Gastroesophageal sphincter (tissue), 4 donors: ENCODE measurements at regions not wholly inside any gene's neighbourhood (a gene's known extent, or its start where the extent isn't known, plus 50 kb on each side); places are given as distances from the start of the nearest gene placed in this dataset.

ENCODE experiments used
- ATAC-seq: fragments of 150-250 bp; one replicate; pipeline ENCODE4 v1.9.1; 2016; ENCODE audit warnings: mild to moderate bottlenecking, moderate library complexity
- H3K27ac ChIP-seq, 4 donors: fragments of 200-600 bp; sonication (generic) in 3 of 4; 1 replicate in 3 of 4; 2 replicates in 1 of 4; pipeline ENCODE4 v1.5.1; 2016 to 2019
- H3K27me3 ChIP-seq: fragments of 200-600 bp; sonication (generic); one replicate; pipeline ENCODE4 v1.5.1; 2019
- H3K36me3 ChIP-seq, 2 donors: fragments of 200-600 bp; sonication (generic); one replicate each; pipeline ENCODE4 v1.5.1; 2019; ENCODE audit warnings: control low read depth in 1 of 2
- H3K4me1 ChIP-seq, 3 donors: fragments of 200-600 bp; sonication (generic); 1 replicate in 2 of 3; 2 replicates in 1 of 3; pipeline ENCODE4 v1.5.1; 2016 to 2019; ENCODE audit warnings: control low read depth in 2 of 3
- H3K4me3 ChIP-seq, 2 donors: fragments of 200-600 bp; sonication (generic); one replicate each; pipeline ENCODE4 v1.5.1; 2019; ENCODE audit warnings: mild to moderate bottlenecking in 1 of 2, moderate library complexity in 1 of 2
- H3K9me3 ChIP-seq, 3 donors: fragments of 200-600 bp; sonication (generic); one replicate each; pipeline ENCODE4 v1.5.1; 2017 to 2019; ENCODE audit warnings: control low read depth in 2 of 3
- CTCF ChIP-seq, 4 experiments: fragments of 200-600 bp in 2 of 4; fragments of 450-650 bp in 2 of 4; sonication (generic) in 1 of 4; IDR thresholded peaks; one replicate each; pipeline ENCODE4 v1.5.1; 2017 to 2019; ENCODE audit warnings: antibody characterized with exemption in 4 of 4, mild to moderate bottlenecking in 2 of 4, moderate library complexity in 2 of 4
- EP300 ChIP-seq: sonication (generic); formaldehyde crosslinking; IDR thresholded peaks from one replicate; pipeline ENCODE4 v1.6.1; 2017; ENCODE audit warnings: antibody characterized with exemption, mild to moderate bottlenecking
- POLR2A ChIP-seq, 2 donors: fragments of 450-650 bp; IDR thresholded peaks; one replicate each; pipeline ENCODE4 v1.6.1; 2017; ENCODE audit warnings: antibody characterized with exemption in 2 of 2, mild to moderate bottlenecking in 2 of 2, moderate library complexity in 1 of 2
- POLR2AphosphoS5 ChIP-seq: sonication (generic); formaldehyde crosslinking; IDR thresholded peaks from one replicate; pipeline ENCODE4 v1.6.1; 2017; ENCODE audit warnings: antibody characterized with exemption
- WGBS, 2 donors: methylation state at CpG; one replicate each; pipeline ENCODE4 v1.1.5; 2018; ENCODE audit warnings: low coverage in 1 of 2; 5-methylcytosine and 5-hydroxymethylcytosine counted together

- H3K27me3 ChIP-seq, result no peaks in the 10 kb centered on the region
- no peak overlapping the region for H3K4me3 ChIP-seq
- no peaks in the 10 kb centered on the region for H3K36me3 ChIP-seq
- TF ChIP-seq POLR2A (IDR thresholded peaks at IDR 0.05) (no peak), CTCF (IDR thresholded peaks at IDR 0.05) (no peak), POLR2AphosphoS5 (no peak)
- H3K9me3 ChIP-seq, result no peaks in the 10 kb centered on the region
- no peak overlapping the region for H3K27ac ChIP-seq
- WGBS, 2 donors, result 93 to 100% methylated on average over 1 of the region's 1 CpG
- ATAC-seq, result no peak
- H3K4me1 ChIP-seq, result no peaks in the 10 kb centered on the region
Observed at GRCh38 chr12:27907766-27908165, 64.8 kb downstream of the PTHLH start.

GRCh38 chr12:27906658-27907473 lies 65.7 kb downstream of the PTHLH start:
- H3K9me3 ChIP-seq, result no peaks in the 10 kb centered on the region
- no peak for TF ChIP-seq CTCF (IDR thresholded peaks at IDR 0.05)
- TF ChIP-seq POLR2AphosphoS5, result no peak
- TF ChIP-seq EP300, result no peak
- no peak for TF ChIP-seq POLR2A (IDR thresholded peaks at IDR 0.05)
- H3K27me3 ChIP-seq, result no peaks in the 10 kb centered on the region
- no peak overlapping the region for H3K27ac ChIP-seq
- H3K36me3 ChIP-seq, result no peaks in the 10 kb centered on the region
- WGBS, 2 donors, result 89 to 100% methylated on average over 3 of the region's 3 CpGs
- H3K4me1 ChIP-seq, result no peaks in the 10 kb centered on the region
- ATAC-seq, result no peak
- no peak overlapping the region for H3K4me3 ChIP-seq

DNA sequence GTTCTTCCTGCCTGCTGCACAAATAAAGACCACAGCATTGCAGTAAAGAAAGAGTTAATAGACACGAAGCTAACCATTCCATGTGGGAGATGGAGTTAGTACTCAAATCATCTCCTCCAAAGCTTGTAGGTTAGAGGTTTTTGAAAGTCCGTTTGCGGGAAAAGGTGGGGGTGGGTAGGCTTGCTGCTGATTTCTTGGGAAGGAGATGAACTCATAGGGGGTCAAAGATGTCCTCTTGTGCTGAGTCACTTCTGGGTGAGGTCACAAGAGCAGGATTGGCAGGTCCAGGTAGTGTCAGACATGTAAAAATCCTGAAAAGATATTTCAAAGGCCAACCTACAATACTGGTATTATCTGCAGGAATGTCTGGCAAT lies 66.4 kb downstream of the PTHLH start:
- Histone ChIP-seq H3K4me1 (no peaks in the 10 kb centered on the region), H3K36me3 (no peaks in the 10 kb centered on the region), H3K4me3 (no peak overlapping the region), H3K9me3 (no peaks in the 10 kb centered on the region), H3K27ac (no peak overlapping the region), H3K27me3 (no peaks in the 10 kb centered on the region)
- WGBS, 2 donors, result 60 to 71% methylated on average over 1 of the region's 3 CpGs
- no peak for ATAC-seq
- no peak for TF ChIP-seq POLR2A (IDR thresholded peaks at IDR 0.05)
- TF ChIP-seq CTCF (IDR thresholded peaks at IDR 0.05), result no peak
- no peak for TF ChIP-seq POLR2AphosphoS5
- TF ChIP-seq EP300, result no peak

- no peak for ATAC-seq
- H3K4me1 ChIP-seq, result no peaks in the 10 kb centered on the region
- 80 to 96% methylated on average over 6 of the region's 6 CpGs for WGBS, 2 donors
Observed at GRCh38 chr12:27905285-27906126, 67.0 kb downstream of the PTHLH start.

More at GRCh38 chr12:27905285-27906126, 67.0 kb downstream of the PTHLH start:
- H3K36me3 ChIP-seq, result no peaks in the 10 kb centered on the region
- H3K27me3 ChIP-seq, result no peaks in the 10 kb centered on the region
- no peak for TF ChIP-seq EP300
- TF ChIP-seq POLR2A (IDR thresholded peaks at IDR 0.05), result no peak
- TF ChIP-seq CTCF (IDR thresholded peaks at IDR 0.05), result no peak
- TF ChIP-seq POLR2AphosphoS5, result no peak
- H3K9me3 ChIP-seq, result no peaks in the 10 kb centered on the region
- no peak overlapping the region for H3K27ac ChIP-seq
- H3K4me3 ChIP-seq, result no peak overlapping the region
